OCI-LY3 (cell line): ENCODE measurements at regions not wholly inside any gene's neighbourhood (a gene's known extent, or its start where the extent isn't known, plus 50 kb on each side); places are given as distances from the start of the nearest gene placed in this dataset.

ENCODE experiments used
- EZH2phosphoT487 ChIP-seq: fragments of 200-600 bp; shearing (Covaris generic); IDR thresholded peaks from 2 replicates; pipeline ENCODE4 v1.6.1; 2018; ENCODE audit warnings: antibody characterized with exemption, mixed run types, low read depth
- TF ChIP-seq, protein P1 (sequence below): fragments of 200-600, 300-600 bp; sonication (generic); IDR thresholded peaks from 2 replicates; pipeline ENCODE4 v1.5.1; 2014; ENCODE audit warnings: antibody characterized with exemption, low read length, low read depth

DNA sequence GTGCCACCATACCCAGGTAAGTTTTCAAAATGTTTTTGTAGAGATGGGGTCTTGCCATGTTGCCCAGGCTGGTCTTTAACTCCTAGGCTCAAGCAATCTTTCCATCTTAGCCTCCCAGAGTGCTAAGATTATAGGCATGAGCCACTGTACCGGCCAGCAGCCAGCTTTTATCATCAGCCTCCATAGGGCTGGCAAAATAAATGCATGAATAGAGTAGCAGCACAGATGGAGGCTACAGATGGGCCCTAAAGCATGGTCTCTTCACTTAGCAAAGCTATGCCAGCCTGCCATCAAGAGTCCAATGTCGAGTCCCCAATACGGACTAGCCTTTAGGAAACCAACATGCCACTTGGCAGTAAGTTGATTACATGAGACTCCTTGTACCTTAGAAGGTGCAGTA, 63.8 kb downstream of the CNTN3 start:
- TF ChIP-seq, protein P1, sequence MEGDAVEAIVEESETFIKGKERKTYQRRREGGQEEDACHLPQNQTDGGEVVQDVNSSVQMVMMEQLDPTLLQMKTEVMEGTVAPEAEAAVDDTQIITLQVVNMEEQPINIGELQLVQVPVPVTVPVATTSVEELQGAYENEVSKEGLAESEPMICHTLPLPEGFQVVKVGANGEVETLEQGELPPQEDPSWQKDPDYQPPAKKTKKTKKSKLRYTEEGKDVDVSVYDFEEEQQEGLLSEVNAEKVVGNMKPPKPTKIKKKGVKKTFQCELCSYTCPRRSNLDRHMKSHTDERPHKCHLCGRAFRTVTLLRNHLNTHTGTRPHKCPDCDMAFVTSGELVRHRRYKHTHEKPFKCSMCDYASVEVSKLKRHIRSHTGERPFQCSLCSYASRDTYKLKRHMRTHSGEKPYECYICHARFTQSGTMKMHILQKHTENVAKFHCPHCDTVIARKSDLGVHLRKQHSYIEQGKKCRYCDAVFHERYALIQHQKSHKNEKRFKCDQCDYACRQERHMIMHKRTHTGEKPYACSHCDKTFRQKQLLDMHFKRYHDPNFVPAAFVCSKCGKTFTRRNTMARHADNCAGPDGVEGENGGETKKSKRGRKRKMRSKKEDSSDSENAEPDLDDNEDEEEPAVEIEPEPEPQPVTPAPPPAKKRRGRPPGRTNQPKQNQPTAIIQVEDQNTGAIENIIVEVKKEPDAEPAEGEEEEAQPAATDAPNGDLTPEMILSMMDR: no peak
- TF ChIP-seq EZH2phosphoT487: no peak
